Duodenal mucosa (tissue), 2 donors: ENCODE measurements at regions not wholly inside any gene's neighbourhood (a gene's known extent, or its start where the extent isn't known, plus 50 kb on each side); places are given as distances from the start of the nearest gene placed in this dataset.
"Not testable (repeated sequence)": the region's sequence is repeated elsewhere in the genome, so short reads cannot be mapped to it uniquely, and the experiment has no call there.

Experiments used
- H3K27ac ChIP-seq: one replicate; pipeline ENCODE4 v1.7.0; 2013; ENCODE audit warnings: low read depth, low read length
- H3K27me3 ChIP-seq, 2 donors: one replicate each; pipeline ENCODE4 v1.7.0; 2013; ENCODE audit warnings: low read length in 2 of 2, control low read depth in 1 of 2; ENCODE audit not compliant: insufficient read depth in 2 of 2, control insufficient read depth in 1 of 2
- H3K36me3 ChIP-seq, 2 donors: one replicate each; pipeline ENCODE4 v1.7.0; 2013; ENCODE audit warnings: low read length in 2 of 2, control low read depth in 1 of 2; ENCODE audit not compliant: insufficient read depth in 2 of 2, control insufficient read depth in 1 of 2
- H3K4me1 ChIP-seq, 2 donors: one replicate each; pipeline ENCODE4 v1.7.0; 2013; ENCODE audit warnings: low read length in 2 of 2, control low read depth in 1 of 2; ENCODE audit not compliant: insufficient read depth in 2 of 2, control insufficient read depth in 1 of 2
- H3K4me3 ChIP-seq, 2 donors: one replicate each; pipeline ENCODE4 v1.7.0; 2013; ENCODE audit warnings: low read length in 2 of 2, low read depth in 1 of 2
- H3K9ac ChIP-seq, 2 donors: one replicate each; pipeline ENCODE4 v1.7.0; 2013; ENCODE audit warnings: low read length in 2 of 2, low read depth in 1 of 2
- H3K9me3 ChIP-seq, 2 donors: one replicate each; pipeline ENCODE4 v1.7.0; 2013; ENCODE audit warnings: low read length in 2 of 2, control low read depth in 1 of 2; ENCODE audit not compliant: control insufficient read depth in 1 of 2

DNA sequence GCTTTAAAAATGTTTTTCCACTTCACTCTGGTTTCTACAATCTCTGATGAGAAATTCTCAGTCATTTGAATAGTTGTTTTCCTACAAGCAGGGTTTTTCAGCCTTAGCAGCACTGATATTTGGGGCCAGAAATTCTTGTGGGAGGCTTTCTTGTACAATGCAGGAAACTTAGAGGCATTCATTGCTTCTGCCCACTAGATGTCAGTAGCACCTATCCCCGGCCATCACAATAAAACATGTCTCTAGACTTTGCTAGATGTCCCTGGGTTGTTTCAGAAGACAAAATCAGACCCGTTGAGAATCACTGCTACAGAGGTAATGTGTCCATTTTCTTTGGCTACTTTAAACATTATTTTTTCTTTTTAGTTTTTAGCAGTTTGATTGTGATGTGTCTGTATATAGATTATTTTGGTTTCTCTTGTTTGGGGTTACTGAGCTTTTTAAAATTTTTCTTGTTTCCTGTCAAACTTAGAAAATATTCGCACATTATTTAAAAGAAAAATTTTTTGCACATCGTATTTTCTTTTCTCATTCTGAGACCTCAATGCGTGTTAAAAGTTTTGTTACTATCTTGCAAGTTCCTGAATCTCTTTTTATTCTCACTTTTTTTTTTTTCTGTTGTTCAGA lies 60.8 kb upstream of the CCDC179 start:
- Histone ChIP-seq H3K9me3 (no peaks in the 10 kb centered on the region), H3K27me3 (no peaks in the 10 kb centered on the region), H3K4me1 (no peaks in the 10 kb centered on the region), H3K27ac (no peak overlapping the region), H3K9ac (no peak overlapping the region), H3K4me3 (no peak overlapping the region), H3K36me3 (no peaks in the 10 kb centered on the region)

DNA sequence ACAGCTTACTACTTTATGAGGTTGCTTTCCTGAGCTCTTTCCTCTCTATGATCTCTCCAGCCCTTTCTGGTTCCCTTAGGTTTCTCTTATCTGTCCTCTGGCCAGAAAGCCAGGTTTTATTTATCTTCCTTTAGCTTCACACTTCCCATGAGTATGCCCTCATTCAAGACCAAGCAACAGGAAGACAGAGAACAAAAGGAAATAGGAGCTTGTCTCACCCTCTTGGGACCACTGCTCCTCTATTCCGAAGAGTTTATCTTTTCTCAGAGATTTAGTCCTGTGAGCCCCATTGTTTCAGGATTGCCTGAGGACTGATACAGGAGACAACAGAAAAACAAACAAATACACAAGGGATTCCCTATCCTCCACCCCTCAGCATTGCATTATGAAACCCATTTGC lies 62.4 kb upstream of the CCDC179 start:
- no peaks in the 10 kb centered on the region for H3K27me3 ChIP-seq
- no peaks in the 10 kb centered on the region for H3K9me3 ChIP-seq
- no peaks in the 10 kb centered on the region for H3K36me3 ChIP-seq
- H3K4me3 ChIP-seq: no peak overlapping the region
- H3K4me1 ChIP-seq: no peaks in the 10 kb centered on the region
- H3K9ac ChIP-seq: no peak overlapping the region
- no peak overlapping the region for H3K27ac ChIP-seq

DNA sequence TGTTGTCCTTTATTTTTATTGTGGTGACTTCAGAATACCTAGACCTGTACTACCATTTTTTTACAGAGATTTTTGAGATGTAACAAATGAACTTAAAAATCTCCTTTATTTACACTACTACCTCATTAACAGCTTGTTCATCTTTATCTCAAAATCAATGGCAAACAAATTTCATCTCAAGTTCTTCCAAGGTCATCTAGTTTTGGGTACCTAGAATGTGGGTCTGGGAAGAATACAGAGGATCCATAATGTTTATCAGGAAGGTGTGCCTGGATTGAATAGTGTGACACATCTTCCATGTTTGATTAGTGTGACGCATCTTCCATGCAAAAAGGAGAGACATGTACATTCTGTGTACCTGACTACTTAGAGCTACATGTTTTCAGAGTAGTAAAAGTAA lies 63.3 kb upstream of the CCDC179 start:
- Histone ChIP-seq H3K36me3 (no peaks in the 10 kb centered on the region), H3K9me3 (no peaks in the 10 kb centered on the region), H3K9ac (no peak overlapping the region), H3K4me3 (no peak overlapping the region), H3K27me3 (no peaks in the 10 kb centered on the region), H3K27ac (no peak overlapping the region), H3K4me1 (no peaks in the 10 kb centered on the region)

DNA sequence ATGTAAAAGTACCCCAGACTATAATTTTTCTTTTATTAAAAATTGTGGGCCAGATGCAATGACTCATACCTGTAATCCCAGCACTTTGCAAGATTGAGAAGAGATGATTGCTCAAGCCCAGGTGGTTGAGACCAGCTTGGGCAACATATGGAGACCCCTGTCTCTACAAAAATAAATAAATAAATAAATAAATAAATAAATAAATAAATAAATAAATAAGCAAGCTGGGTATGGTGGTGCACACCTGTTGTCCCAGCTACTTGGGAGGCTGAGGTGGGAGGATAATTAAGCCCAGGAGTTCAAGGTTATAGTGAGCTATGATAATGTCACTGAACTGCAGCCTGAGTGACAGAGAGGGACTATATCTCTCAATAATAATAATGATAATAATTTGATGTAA lies 66.1 kb upstream of the CCDC179 start:
- H3K27ac ChIP-seq: no peak overlapping the region
- no peak overlapping the region for H3K4me3 ChIP-seq
- no peak overlapping the region for H3K9ac ChIP-seq
- no peaks in the 10 kb centered on the region for H3K4me1 ChIP-seq
- no peaks in the 10 kb centered on the region for H3K9me3 ChIP-seq
- no peaks in the 10 kb centered on the region for H3K27me3 ChIP-seq
- H3K36me3 ChIP-seq: no peaks in the 10 kb centered on the region

DNA sequence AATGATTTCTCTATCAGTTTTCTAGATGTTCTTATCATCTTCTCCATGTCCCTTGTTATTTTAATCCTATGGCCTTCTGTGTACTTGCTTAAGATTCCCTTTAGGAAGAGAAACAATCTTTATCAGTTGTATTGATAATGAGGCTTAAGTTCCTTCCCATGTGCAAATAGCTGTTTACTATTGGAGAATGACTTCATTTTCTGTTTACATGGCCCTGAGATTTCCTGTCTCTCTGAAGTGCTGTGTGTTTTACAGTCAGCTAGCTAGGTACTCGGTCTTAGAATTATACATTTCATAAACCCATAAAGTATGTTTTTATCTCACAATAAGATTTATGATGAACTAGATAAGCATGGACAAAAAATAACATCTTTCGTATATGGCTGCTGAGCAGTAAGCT lies 67.5 kb upstream of the CCDC179 start:
- no peaks in the 10 kb centered on the region for H3K27me3 ChIP-seq
- no peaks in the 10 kb centered on the region for H3K9me3 ChIP-seq
- H3K4me1 ChIP-seq: no peaks in the 10 kb centered on the region
- H3K27ac ChIP-seq: no peak overlapping the region
- H3K36me3 ChIP-seq: no peaks in the 10 kb centered on the region
- H3K4me3 ChIP-seq: no peak overlapping the region
- H3K9ac ChIP-seq: no peak overlapping the region

DNA sequence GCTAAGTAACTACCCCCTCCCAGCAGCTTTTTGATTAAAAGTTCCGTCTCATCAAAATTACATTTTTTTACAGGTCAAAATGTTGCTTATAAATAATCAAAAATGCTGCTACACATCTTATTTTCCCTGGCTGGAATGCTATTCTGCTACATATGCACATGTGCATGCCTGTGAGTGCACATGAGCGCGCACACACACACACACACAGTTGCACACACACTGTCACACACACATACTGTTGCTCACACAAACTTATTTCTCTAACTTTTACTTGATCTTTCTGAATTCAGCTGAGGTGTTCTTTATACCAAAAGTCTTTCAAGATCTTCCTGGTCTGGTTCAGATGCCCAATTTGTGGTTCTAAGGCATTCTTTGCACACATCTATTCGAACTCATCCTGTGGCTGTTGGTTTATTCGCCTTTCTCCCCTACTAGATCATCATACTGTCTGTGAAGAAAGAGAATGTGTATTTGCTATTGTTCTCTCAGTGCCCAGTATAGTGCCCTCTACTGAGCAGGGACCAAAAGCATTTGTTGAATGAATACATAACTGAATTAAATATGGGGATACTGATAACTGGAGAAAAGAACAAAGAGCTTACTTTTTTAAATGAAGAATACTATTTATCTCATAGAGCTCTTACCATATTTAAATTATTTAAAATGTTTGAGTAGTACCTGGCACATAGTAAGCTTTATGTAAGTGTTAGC lies 68.1 kb upstream of the CCDC179 start:
- no peaks in the 10 kb centered on the region for H3K9me3 ChIP-seq
- H3K27ac ChIP-seq: no peak overlapping the region
- H3K9ac ChIP-seq: no peak overlapping the region
- no peaks in the 10 kb centered on the region for H3K27me3 ChIP-seq
- no peaks in the 10 kb centered on the region for H3K36me3 ChIP-seq
- H3K4me3 ChIP-seq: no peak overlapping the region
- no peaks in the 10 kb centered on the region for H3K4me1 ChIP-seq

DNA sequence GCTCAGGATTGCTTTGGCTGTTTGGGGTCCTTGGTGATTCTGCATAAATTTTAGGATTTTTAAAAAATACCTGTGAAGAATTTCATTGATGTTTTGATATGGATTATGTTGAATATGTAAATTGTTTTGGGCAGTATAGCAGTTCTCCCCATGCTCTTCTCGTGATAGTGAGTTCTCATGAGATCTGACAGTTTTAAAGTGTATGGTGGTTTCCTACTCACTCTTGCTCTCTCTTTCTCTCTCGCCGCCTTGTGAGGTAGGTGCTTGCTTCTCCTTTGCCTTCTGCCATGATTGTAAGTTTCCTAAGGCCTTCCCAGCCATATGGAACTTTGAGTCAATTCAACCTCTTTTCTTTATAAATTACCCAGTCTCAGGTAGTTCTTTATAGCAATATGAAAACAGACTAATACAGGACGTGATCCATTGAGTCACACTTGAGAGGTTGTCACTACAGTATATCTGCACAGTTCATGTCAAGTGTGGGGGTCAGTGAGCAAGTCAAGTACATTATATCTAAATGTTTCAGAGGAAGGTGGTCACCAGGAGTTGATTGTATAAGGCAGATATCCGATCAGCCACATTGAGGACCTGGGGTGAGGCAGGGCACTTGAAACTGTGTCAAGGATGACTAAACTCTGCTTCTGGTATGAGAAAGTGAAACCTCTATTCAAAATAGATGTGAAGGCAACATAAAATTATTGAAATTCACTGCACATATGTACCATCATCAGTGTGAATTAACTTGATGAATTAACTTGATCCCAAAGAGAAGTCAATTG lies 70.7 kb upstream of the CCDC179 start:
- Histone ChIP-seq H3K27ac (no peak overlapping the region), H3K4me1 (no peaks in the 10 kb centered on the region), H3K4me3 (no peak overlapping the region), H3K27me3 (no peaks in the 10 kb centered on the region), H3K9ac (no peak overlapping the region), H3K9me3 (no peaks in the 10 kb centered on the region), H3K36me3 (no peaks in the 10 kb centered on the region)

DNA sequence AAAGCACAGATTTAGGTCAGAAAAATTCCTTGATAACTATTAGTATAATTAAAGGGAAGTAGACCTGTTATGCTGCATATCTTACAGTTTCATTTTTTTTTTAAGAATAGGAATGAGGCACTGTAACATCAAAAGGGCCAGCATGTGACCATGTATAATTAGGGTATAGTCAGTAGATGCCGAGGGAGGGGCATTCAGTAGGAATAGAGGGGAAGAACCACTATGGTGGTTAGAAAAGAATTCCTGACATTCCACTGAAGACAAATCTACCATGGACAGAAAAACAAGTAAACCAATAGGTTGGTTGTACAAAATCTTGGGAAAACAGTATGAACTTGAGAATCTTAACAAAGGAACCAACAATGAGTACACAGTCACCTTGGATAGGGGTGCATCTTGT lies 78.4 kb upstream of the CCDC179 start:
- no peaks in the 10 kb centered on the region for H3K4me1 ChIP-seq
- H3K9me3 ChIP-seq: no peaks in the 10 kb centered on the region

DNA sequence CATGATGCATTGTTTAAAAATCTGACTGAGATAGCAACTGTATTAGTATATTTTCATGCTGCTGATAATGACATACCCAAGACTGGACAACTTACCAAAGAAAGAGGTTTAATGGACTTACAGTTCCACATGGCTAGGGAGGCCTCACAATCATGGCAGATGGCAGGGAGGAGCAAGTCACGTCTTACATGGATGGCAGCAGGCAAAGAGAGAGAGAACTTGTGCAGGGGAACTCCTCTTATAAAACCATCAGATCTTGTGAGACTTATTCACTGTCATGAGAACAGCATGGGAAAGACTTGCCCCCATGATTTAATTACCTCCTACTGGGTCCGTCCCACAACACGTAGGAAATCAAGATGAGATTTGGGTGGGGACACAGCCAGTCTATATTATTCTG lies 81.3 kb upstream of the CCDC179 start:
- H3K27ac ChIP-seq, H3K9me3 ChIP-seq, H3K9ac ChIP-seq, H3K36me3 ChIP-seq, H3K27me3 ChIP-seq, H3K4me1 ChIP-seq, H3K4me3 ChIP-seq: not testable (repeated sequence)

More for the DNA sequence above, 78.4 kb upstream of the CCDC179 start:
- H3K36me3 ChIP-seq: no peaks in the 10 kb centered on the region
- no peak overlapping the region for H3K27ac ChIP-seq
- no peak overlapping the region for H3K4me3 ChIP-seq
- H3K27me3 ChIP-seq: no peaks in the 10 kb centered on the region
- no peak overlapping the region for H3K9ac ChIP-seq

DNA sequence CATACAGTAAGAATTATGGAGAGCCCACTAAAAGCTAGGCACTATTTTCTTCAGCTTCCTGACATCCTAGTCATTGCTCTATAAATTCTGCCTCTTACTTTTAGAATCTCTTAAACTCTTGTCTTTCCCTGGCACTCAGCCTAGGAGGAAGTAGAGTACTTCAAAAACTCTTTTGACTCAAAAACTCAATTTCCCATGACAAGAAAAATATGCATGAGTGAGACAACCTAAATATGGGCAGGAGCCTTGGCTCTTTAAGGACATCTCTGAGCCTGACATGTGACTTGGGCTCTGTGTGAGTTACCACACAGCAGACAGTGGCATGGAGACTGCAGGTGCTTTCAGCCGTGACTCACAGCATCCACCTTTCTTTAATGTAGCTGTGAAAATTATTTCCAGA lies 97.5 kb upstream of the CCDC179 start:
- Histone ChIP-seq H3K9me3 (no peaks in the 10 kb centered on the region), H3K27ac (no peak overlapping the region), H3K27me3 (no peaks in the 10 kb centered on the region)

More for the DNA sequence above, 97.5 kb upstream of the CCDC179 start:
- Histone ChIP-seq H3K9ac (no peak overlapping the region), H3K4me1 (no peaks in the 10 kb centered on the region), H3K4me3 (no peak overlapping the region), H3K36me3 (no peaks in the 10 kb centered on the region)
